Stomach (tissue), 8 donors: ENCODE measurements at regions not wholly inside any gene's neighbourhood (a gene's known extent, or its start where the extent isn't known, plus 50 kb on each side); places are given as distances from the start of the nearest gene placed in this dataset.
A peak's percentile ranks its signal among the peaks of the same experiment; 100 is the strongest.

Source experiments
- DNase-seq, 2 donors: peaks; one replicate each; pipeline versions ENCODE4 v3.0.0 to v3.0.0-alpha.2; 2013 to 2019
- H3K27ac ChIP-seq, 5 donors: fragments of 200-600 bp in 4 of 5; sonication (generic) in 4 of 5; one replicate each; pipeline ENCODE4 v1.5.1; 2013 to 2019; ENCODE audit warnings: mild to moderate bottlenecking in 1 of 5, moderate library complexity in 1 of 5
- H3K27me3 ChIP-seq, 3 donors: fragments of 200-600 bp; sonication (generic); one replicate each; pipeline ENCODE4 v1.5.1; 2017 to 2019; ENCODE audit warnings: mixed run types in 1 of 3
- H3K36me3 ChIP-seq, 4 donors: fragments of 200-600 bp; sonication (generic); 1 replicate in 3 of 4; 2 replicates in 1 of 4; pipeline ENCODE4 v1.5.1; 2016 to 2019
- H3K4me1 ChIP-seq, 4 donors: fragments of 200-600 bp; sonication (generic); one replicate each; pipeline ENCODE4 v1.5.1; 2016 to 2019
- H3K4me3 ChIP-seq, 4 donors: fragments of 200-600 bp; sonication (generic) in 3 of 4; one replicate each; pipeline ENCODE4 v1.5.1; 2016 to 2019; ENCODE audit warnings: mild to moderate bottlenecking in 1 of 4
- H3K9me3 ChIP-seq, 4 donors: fragments of 200-600 bp; sonication (generic); one replicate each; pipeline ENCODE4 v1.5.1; 2016 to 2019
- EP300 ChIP-seq: sonication (generic); formaldehyde crosslinking; IDR thresholded peaks from one replicate; pipeline ENCODE4 v1.6.1; 2017; ENCODE audit warnings: antibody characterized with exemption
- POLR2A ChIP-seq, 4 donors: fragments of 450-650 bp; IDR thresholded peaks; one replicate each; pipeline ENCODE4 v1.6.1; 2016; ENCODE audit warnings: antibody characterized with exemption in 4 of 4, control low read depth in 2 of 4, mild to moderate bottlenecking in 1 of 4, moderate library complexity in 1 of 4
- POLR2AphosphoS5 ChIP-seq, 3 donors: sonication (generic); formaldehyde crosslinking; IDR thresholded peaks; one replicate each; pipeline ENCODE4 v1.6.1; 2016; ENCODE audit warnings: antibody characterized with exemption in 3 of 3
- WGBS, 5 donors: extraction: QIAGEN DNeasy Blood & Tissue Kit in 3 of 5; methylation state at CpG; one replicate each; pipeline versions ENCODE4 v1.1.5 to v1.1.7; 2013 to 2018; 5-methylcytosine and 5-hydroxymethylcytosine counted together
- intact Hi-C: fragments of 100-400 bp; cut with DNase I; formaldehyde crosslinking; loops from one replicate; pipeline ENCODE4 v1.15.1; 2023; ENCODE audit warnings: low total_unique reads
- TF ChIP-seq, protein P1 (sequence below), 7 experiments: fragments of 450-650 bp in 4 of 7; fragments of 200-600 bp in 3 of 7; sonication (generic) in 3 of 7; IDR thresholded peaks; one replicate each; pipeline ENCODE4 v1.5.1; 2016 to 2019; ENCODE audit warnings: antibody characterized with exemption in 7 of 7, control low read depth in 2 of 7, mild to moderate bottlenecking in 1 of 7
- donor health status: healthy with polysubstance abuse.
- donor health status: Bipolar disorder and iron deficiency.
- donor health status: healthy.

DNA sequence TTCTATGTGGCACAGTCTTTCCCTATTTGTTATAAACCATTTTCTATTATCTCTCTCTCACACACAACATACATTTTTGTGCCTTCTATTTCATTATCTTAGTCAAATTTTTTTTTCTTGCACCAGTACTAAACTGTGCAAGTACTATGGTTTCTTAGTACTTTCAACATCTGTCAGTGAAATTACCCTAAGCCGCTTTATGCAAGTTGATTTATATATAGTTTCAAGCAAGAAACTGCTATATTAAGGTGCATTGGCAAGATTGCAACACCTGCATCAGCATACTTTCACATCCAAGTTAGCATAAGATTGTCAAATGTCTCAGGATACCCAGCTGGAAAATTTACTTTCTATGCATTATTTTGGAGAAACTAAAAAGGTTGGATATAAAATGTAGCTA is 180.2 kb upstream of the FSTL5 start:
- Histone ChIP-seq H3K9me3 (no peaks in the 10 kb centered on the region), H3K4me1 (no peaks in the 10 kb centered on the region), H3K4me3 (no peak overlapping the region), H3K36me3 (no peaks in the 10 kb centered on the region), H3K27ac (no peak overlapping the region), H3K27me3 (no peaks in the 10 kb centered on the region)
- intact Hi-C loops, result no loop called here
- DNase-seq, result no peak
- TF ChIP-seq POLR2AphosphoS5 (IDR thresholded peaks at IDR 0.05) (no peak), EP300 (no peak), POLR2A (IDR thresholded peaks at IDR 0.05) (no peak)
- TF ChIP-seq, protein P1, sequence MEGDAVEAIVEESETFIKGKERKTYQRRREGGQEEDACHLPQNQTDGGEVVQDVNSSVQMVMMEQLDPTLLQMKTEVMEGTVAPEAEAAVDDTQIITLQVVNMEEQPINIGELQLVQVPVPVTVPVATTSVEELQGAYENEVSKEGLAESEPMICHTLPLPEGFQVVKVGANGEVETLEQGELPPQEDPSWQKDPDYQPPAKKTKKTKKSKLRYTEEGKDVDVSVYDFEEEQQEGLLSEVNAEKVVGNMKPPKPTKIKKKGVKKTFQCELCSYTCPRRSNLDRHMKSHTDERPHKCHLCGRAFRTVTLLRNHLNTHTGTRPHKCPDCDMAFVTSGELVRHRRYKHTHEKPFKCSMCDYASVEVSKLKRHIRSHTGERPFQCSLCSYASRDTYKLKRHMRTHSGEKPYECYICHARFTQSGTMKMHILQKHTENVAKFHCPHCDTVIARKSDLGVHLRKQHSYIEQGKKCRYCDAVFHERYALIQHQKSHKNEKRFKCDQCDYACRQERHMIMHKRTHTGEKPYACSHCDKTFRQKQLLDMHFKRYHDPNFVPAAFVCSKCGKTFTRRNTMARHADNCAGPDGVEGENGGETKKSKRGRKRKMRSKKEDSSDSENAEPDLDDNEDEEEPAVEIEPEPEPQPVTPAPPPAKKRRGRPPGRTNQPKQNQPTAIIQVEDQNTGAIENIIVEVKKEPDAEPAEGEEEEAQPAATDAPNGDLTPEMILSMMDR (IDR thresholded peaks at IDR 0.05), result no peak
- 0 to 94% (median 33%) methylated on average over 1 of the region's 1 CpG for WGBS, 5 donors

DNA sequence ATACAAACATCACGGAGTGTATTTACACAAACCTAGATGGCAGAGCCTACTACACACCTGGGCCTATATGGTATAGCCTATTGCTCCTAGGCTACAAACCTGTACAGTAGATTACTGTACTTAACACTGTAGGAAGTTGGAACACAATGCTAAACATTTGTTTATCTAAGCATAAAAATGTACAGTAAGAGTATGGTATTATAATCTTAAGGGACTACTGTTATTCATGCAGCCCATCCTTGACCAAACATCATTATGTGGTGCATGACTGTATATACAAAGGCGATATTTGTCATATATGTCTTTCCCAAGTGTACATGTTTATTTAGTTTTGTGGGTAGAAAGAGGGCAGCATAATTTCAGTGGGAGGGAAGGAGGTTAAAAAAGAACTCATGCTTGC is 177.7 kb upstream of the FSTL5 start:
- TF ChIP-seq POLR2AphosphoS5 (IDR thresholded peaks at IDR 0.05) (no peak), POLR2A (IDR thresholded peaks at IDR 0.05) (no peak), EP300 (no peak)
- TF ChIP-seq, protein P1 (IDR thresholded peaks at IDR 0.05), result no peak
- peak in 1 of 2 donors; percentile 9 for DNase-seq
- H3K4me3 ChIP-seq, result no peak overlapping the region
- H3K9me3 ChIP-seq, result no peaks in the 10 kb centered on the region
- 13 to 51% (median 29%) methylated on average over 2 of the region's 2 CpGs for WGBS, 5 donors
- no peak overlapping the region for H3K27ac ChIP-seq
- intact Hi-C loops, result no loop called here
- no peaks in the 10 kb centered on the region for H3K27me3 ChIP-seq
- H3K4me1 ChIP-seq, result no peaks in the 10 kb centered on the region
- no peaks in the 10 kb centered on the region for H3K36me3 ChIP-seq

GRCh38 chr4:162323919-162324318 is 160.1 kb upstream of the FSTL5 start:
- no peak for DNase-seq
- no peaks in the 10 kb centered on the region for H3K36me3 ChIP-seq
- no peaks in the 10 kb centered on the region for H3K4me1 ChIP-seq
- TF ChIP-seq POLR2A (IDR thresholded peaks at IDR 0.05) (no peak), EP300 (no peak), POLR2AphosphoS5 (IDR thresholded peaks at IDR 0.05) (no peak)
- TF ChIP-seq, protein P1 (IDR thresholded peaks at IDR 0.05), result no peak
- WGBS, 5 donors, result 83 to 97% (median 92%) methylated on average over 3 of the region's 3 CpGs
- H3K27ac ChIP-seq, result no peak overlapping the region
- H3K9me3 ChIP-seq, result no peaks in the 10 kb centered on the region
- no peak overlapping the region for H3K4me3 ChIP-seq
- H3K27me3 ChIP-seq, result no peaks in the 10 kb centered on the region
- intact Hi-C loops, result no loop called here

DNA sequence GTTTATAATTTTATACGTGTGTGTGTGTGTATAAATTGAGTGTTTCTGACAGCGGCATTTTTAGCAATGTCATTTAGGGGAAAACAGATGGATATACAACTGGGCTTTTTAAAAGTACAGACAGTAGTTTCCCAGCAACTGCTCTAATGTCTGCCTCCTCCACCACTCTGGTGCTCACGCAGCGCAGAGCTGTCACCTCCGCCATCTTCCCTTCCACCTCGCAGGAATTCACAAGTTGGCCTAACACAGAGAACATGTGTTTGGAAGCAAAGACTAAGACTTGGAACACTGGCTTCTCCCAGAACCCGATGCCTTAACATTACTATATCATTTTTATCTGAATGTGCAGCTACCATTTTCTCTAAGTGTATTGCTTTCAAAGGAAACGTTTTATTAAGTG is 158.3 kb upstream of the FSTL5 start:
- intact Hi-C loops, result no loop called here
- TF ChIP-seq POLR2A (IDR thresholded peaks at IDR 0.05) (no peak), EP300 (no peak), POLR2AphosphoS5 (IDR thresholded peaks at IDR 0.05) (no peak)
- TF ChIP-seq, protein P1 (IDR thresholded peaks at IDR 0.05), result no peak
- Histone ChIP-seq H3K27ac (no peak overlapping the region), H3K4me1 (peaks cover 0 to 6% (median 0%) of the 10 kb centered on the region in 4 donors), H3K9me3 (no peaks in the 10 kb centered on the region), H3K36me3 (no peaks in the 10 kb centered on the region), H3K4me3 (no peak overlapping the region), H3K27me3 (no peaks in the 10 kb centered on the region)
- no peak for DNase-seq
- WGBS, 5 donors, result 77 to 87% (median 82%) methylated on average over 8 of the region's 8 CpGs
